Limb (tissue), 2 donors: ENCODE measurements at regions not wholly inside any gene's neighbourhood (a gene's known extent, or its start where the extent isn't known, plus 50 kb on each side); places are given as distances from the start of the nearest gene placed in this dataset.
A peak's percentile ranks its signal among the peaks of the same experiment; 100 is the strongest.

Experiments
- DNase-seq, 2 donors: peaks; one replicate each; pipeline ENCODE4 v3.0.0-alpha.2; 2016; ENCODE audit errors: extremely low spot score in 2 of 2

- DNase-seq: no peak
Measured at GRCh38 chr9:71589612-71590011, 178.7 kb downstream of the CEMIP2 start.

GRCh38 chr9:71587576-71588362 is 180.5 kb downstream of the CEMIP2 start:
- no peak for DNase-seq

- no peak for DNase-seq
Measured at GRCh38 chr9:71583792-71584191, 184.5 kb downstream of the CEMIP2 start.

- no peak for DNase-seq
Measured at GRCh38 chr9:71582347-71582746, 186.0 kb downstream of the CEMIP2 start.

- no peak for DNase-seq
Measured at GRCh38 chr9:71581101-71581500, 187.2 kb downstream of the CEMIP2 start.

- DNase-seq: no peak
Measured at GRCh38 chr9:71571186-71571585, 197.1 kb downstream of the CEMIP2 start.

GRCh38 chr9:71567890-71568289 is 200.4 kb downstream of the CEMIP2 start:
- no peak for DNase-seq

GRCh38 chr9:71562140-71562539 is 206.2 kb downstream of the CEMIP2 start:
- no peak for DNase-seq

- no peak for DNase-seq
Measured at GRCh38 chr9:71557310-71557709, 211.0 kb downstream of the CEMIP2 start.

GRCh38 chr9:71552480-71552879 is 215.8 kb downstream of the CEMIP2 start:
- DNase-seq: peak in 1 of 2 donors; percentile 36

- DNase-seq: no peak
Measured at GRCh38 chr9:71549023-71549422, 219.3 kb downstream of the CEMIP2 start.

- DNase-seq: no peak
Measured at GRCh38 chr9:71544464-71544863, 223.8 kb downstream of the CEMIP2 start.

GRCh38 chr9:71541436-71541835 is 226.9 kb downstream of the CEMIP2 start:
- no peak for DNase-seq

- no peak for DNase-seq
Measured at GRCh38 chr9:71524996-71525580, 243.2 kb downstream of the CEMIP2 start.

GRCh38 chr9:71524516-71524915 is 243.8 kb downstream of the CEMIP2 start:
- peak in 1 of 2 donors; percentile 51 for DNase-seq

- DNase-seq: no peak
Measured at GRCh38 chr9:71521132-71521531, 247.2 kb downstream of the CEMIP2 start.

GRCh38 chr9:71519098-71519696 is 249.1 kb downstream of the CEMIP2 start:
- DNase-seq: no peak

GRCh38 chr9:71518045-71518827 is 250.1 kb downstream of the CEMIP2 start:
- peak in 1 of 2 donors; percentile 84 for DNase-seq

- no peak for DNase-seq
Measured at GRCh38 chr9:71515626-71516025, 252.7 kb downstream of the CEMIP2 start.

GRCh38 chr9:71515107-71515506 is 253.2 kb downstream of the CEMIP2 start:
- DNase-seq: no peak

- DNase-seq: no peak
Measured at GRCh38 chr9:71514344-71514975, 253.9 kb downstream of the CEMIP2 start.
